GM19238 (cell line): ENCODE measurements at regions not wholly inside any gene's neighbourhood (a gene's known extent, or its start where the extent isn't known, plus 50 kb on each side); places are given as distances from the start of the nearest gene placed in this dataset.

ENCODE experiments used
- DNase-seq: peaks from one replicate; pipeline ENCODE4 v3.0.0; 2011; ENCODE audit warnings: low spot score; ENCODE audit not compliant: insufficient read length

DNA sequence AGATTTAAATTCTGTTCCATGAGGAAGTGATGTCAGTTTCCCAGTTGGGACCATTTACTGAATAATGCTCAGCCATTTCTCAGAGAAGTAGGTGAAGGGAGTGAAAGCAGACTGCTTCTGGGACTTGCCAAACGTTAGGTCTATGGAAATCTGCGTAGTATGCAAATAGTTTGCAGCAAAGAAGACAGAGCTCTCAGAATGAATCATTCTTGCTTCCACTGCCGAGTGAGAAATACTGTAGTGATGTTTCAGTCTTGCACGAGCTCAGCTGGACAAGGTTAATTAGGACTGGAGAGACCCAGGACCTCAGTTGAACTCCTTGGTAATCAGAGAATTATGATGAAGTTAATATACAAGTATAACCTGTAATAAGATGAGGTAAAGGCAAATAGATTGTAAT lies 317.7 kb upstream of the DAB1 start:
- DNase-seq = no peak

GRCh38 chr1:57736940-57737339 lies 313.1 kb upstream of the DAB1 start:
- DNase-seq = no peak

DNA sequence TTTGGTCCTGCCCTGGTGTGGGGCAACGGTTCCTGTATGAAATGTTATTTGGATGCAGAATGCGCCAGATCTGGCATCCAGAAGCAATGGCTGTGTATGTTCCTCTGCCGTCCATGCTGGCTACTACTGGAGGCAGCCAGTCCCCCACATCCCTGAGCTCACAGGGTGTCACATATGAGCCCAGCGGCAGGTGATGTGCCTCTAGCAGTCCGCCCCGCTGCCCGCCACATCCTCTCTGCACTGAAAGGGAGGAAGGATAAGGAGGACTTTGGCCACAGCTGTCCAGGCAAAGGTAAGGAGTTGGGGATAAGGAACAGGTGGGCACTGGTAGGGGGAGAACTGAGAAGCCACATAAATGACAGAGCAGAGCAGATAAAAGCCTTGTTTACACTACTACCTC lies 305.3 kb upstream of the DAB1 start:
- DNase-seq = no peak

GRCh38 chr1:57727121-57727520 lies 303.3 kb upstream of the DAB1 start:
- no peak for DNase-seq

- no peak for DNase-seq
Measured at GRCh38 chr1:57725318-57725717, 301.5 kb upstream of the DAB1 start.

GRCh38 chr1:57724535-57724934 lies 300.7 kb upstream of the DAB1 start:
- DNase-seq = no peak

DNA sequence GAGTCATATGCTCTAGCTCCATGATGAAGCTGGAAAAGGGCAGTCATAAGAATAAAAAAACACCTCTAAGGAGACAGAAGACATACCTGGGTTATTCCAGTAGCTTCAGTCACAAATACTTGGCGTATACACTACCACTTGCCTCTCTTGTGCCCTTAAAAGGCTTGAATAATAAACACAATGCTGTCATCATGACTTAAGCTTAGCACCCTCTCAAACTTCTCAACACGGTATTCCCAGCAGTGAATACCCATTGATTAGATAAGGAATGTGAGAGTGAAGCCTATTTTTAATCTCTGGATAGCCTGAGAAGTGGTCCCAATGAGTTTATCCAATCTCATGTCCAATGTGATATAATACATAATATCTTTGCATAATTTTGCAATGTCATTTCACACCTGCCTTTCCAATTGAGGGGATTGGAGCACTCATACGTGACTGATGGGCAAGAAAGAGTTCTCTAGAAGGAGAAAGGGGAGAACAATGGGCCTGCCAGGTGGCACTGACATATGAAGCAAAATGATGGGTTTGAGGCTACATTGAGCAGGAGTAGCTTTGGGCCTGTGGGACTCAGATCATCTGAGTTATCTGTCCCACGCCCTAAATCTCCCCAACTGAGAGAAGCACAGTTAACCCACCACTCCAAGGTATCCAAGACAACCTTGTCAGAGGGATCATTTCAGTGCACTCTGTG lies 298.6 kb upstream of the DAB1 start:
- DNase-seq = no peak

DNA sequence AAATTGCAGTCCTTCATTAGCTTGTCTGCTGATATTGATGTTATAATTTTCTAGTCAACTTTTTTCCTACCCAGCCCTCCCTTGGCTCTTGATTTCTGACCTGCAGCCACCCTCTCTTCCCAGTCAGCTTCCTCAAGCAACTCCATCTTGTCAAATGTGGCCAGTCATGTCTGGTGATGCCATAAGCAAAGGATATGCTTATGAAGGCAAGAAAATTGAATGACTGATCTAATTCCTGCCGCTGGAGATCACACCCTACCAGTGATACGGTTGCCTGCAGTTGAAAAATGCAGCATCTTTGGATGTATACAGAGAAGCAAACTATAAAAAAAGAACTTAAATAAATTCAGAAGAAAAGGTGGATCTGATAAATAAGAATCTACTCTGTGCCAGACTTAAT lies 297.1 kb upstream of the DAB1 start:
- DNase-seq = no peak

DNA sequence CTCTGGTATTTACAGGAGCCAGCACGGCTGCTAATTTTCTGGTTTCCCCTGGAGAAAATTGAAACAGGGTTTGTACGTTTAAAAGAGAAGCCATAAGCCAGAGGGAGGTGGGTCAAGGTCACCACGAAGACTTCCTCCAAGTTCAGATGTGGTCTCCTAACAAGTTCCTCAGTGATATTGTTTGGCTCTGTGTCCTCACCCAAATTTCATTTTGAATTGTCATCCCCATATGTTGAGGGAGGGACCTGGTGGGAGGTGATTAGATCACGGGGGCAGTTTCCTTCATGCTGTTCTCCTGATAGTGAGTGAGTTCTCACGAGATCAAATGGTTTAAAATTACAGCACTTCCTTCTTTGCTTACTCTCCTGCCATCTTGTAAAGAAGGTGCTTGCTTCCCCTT lies 295.4 kb upstream of the DAB1 start:
- DNase-seq = no peak

GRCh38 chr1:57713501-57713900 lies 289.6 kb upstream of the DAB1 start:
- DNase-seq = no peak

GRCh38 chr1:57712846-57713245 lies 289.0 kb upstream of the DAB1 start:
- DNase-seq = no peak

DNA sequence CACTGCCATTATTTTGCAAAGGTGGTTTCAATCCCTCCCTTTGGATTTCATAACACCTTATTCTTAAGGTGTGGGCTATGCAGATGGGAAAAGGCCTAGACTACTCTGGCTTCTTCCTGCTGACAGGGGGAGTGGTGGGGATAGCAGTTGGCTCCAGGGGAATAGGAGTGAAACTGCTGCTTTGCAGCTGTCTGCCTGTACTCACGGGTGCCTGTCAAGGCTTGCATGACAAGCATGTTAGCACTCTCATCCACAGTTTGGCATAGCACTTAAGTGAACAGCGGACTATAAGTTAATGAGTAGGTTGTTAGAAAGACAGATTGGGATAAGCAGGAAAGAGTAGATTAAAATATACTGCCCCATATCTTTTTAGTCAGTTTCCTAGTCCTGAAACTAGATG lies 287.5 kb upstream of the DAB1 start:
- no peak for DNase-seq

DNA sequence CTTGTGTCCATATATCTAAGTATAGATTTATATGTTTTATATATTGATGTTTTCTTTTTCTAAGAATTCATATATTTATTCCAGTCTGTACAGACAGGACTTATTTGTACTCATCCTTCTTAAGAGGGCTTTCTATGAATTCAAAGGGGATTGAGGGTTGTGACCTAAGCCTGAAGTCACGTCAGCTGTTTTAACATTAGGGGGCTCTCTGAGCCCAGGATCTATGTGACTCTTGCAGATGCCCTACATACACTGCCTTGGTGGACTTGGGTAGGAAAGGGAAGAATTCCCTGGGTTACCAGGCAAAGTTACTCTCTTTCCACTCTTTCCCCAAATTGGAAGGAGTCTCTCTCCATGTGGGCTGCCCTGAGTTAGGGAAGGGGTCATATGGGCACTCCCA lies 283.8 kb upstream of the DAB1 start:
- DNase-seq = no peak

GRCh38 chr1:57704811-57705210 lies 281.0 kb upstream of the DAB1 start:
- DNase-seq = no peak

DNA sequence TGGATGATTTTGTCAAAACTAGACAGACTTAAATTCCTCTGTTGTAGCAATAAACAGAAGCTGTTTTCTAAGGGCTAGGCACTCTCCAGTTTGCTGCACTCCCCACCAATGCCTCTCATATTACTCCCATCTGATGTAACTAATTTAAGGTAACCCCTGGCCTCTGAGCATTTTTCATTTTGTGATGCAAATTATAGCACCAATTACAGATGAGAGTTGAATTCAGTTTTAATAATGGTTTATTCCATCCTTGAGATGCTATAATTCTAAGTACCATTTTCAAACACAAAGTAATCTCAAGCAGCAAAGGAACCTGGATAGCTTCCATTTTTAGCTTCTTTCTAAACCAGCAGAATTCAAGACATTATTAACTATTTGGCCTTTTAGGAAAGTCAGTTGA lies 280.4 kb upstream of the DAB1 start:
- no peak for DNase-seq

DNA sequence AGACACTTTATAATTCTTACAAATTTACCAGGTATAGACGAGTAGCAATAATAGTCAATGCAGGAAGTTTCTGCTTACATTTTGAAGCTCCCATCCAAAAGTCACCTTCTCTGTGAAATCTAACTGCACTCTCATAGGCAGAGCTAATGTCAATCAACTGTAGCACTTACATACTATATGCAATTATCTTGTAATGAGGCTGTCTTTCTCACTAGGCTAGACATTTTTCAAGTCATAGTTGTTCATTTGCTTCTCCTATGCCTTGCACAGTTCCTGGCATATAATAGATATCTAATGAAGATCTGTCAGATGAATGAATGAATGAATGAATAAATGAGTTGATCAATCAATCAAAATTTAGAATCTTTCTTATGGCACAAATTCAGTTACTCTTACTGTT lies 273.0 kb upstream of the DAB1 start:
- no peak for DNase-seq

DNA sequence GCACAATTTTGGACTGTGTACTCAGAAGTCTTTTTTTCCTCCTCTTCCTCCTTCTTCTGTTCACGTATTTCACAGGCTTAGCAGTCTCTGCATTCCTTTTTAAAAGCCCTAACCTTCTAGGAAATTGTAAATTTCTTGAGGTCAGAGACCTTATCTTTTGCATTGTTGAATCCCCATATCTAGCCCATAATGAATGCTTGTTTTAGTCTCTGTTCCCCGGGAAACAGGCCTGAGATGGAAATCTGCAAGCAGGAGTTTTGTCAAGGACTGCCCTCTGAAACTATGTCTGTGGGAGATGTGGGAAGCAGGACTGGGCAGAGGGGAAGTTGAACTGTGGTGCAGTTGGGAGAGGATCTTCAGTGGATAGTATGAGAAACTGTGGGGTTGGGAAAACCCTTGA lies 272.2 kb upstream of the DAB1 start:
- DNase-seq = no peak

DNA sequence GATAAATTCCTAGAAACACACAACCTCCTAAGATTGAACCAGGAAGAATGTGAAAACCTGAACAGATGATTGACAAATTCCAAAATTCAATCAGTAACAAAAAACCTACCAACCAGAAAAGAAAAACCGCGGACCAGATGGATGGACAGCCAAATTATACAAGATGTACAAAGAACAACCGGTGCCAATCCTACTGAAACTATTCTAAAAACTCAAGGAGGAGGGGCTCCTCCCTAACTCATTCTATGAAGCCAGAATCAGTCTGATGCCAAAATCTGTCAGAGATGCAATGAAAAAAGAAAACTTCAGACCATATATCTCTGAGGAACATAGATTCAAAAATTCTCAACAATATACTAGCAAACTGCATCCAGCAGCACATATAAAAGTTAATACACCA lies 262.4 kb upstream of the DAB1 start:
- DNase-seq = no peak

DNA sequence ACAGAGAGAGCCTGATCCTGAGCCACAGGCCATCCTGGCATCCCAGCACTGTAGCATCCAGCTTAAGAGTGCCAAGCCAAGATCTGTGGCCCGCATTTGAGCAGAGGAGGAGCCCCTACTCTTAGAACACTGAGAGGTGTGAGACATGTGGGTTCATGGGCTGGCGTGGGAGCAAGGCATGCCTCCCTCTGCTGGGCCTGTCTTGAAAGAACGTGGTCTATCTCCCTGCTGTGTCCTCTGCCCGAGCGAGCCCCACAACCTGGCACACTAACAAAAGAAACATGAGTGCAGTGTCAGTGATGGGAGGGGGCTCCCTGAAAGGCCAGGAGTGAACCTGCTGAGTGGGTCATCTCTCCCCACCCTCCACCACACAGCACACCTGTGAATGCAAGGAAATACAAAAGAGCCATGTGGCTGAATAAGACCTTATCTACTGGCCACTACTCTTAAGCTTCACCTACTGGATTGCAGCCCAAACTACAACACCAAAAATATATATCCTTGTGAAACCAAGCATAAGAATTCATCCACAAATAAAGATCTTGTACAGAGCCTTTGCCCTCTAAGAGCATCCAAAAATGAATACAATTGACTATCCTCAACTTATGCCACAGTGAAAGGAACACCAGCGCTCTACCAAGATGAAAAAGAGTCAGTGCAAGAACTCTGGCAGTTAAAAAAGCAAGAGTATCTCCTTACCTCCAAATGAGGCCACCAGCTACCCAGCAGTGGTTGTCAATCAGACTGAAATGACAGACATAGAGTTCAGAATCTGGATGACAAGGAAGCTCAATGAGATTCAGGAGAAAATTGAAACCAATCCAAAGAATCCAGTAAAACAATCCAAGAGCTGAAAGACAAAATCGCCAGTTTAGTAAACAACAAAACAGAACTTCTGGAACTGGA lies 259.4 kb upstream of the DAB1 start:
- no peak for DNase-seq

GRCh38 chr1:57678138-57678537 lies 254.3 kb upstream of the DAB1 start:
- DNase-seq = no peak

DNA sequence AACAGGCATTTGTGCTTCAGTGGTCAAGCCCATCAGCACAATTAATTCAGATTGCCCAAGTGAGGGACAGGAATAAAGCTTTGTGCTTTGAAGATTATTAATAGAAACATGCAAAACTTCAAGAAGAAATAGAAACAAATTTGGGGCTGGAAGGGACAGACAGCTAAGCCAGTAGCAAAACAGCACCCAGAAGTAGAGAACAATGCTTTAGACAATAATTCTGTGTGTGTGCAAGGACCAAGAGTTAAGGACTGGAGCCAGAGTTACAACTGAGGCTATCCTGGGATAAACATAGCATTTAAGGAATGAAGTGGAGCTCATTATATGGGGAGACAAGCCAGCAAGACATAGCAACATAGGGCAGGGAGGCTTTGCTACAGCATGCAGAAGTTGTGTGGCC lies 251.9 kb upstream of the DAB1 start:
- DNase-seq = no peak

GRCh38 chr1:57674801-57675200 lies 250.9 kb upstream of the DAB1 start:
- no peak for DNase-seq
